ENCODE measurements at regions not wholly inside any gene's neighbourhood (a gene's known extent, or its start where the extent isn't known, plus 50 kb on each side); places are given as distances from the start of the nearest gene placed in this dataset.
"Not testable (repeated sequence)": the region's sequence is repeated elsewhere in the genome, so short reads cannot be mapped to it uniquely, and the experiment has no call there.

- DNase-seq (ENCODE audit: low read depth): no peak
Observed at GRCh38 chr12:69028941-69029729, 96.2 kb upstream of the CPM start.

GRCh38 chr12:69030321-69030720, 97.3 kb upstream of the CPM start:
- DNase-seq (ENCODE audit: low read depth): no peak

GRCh38 chr12:69036533-69036932, 103.6 kb upstream of the CPM start:
- DNase-seq (ENCODE audit: low read depth): no peak

- DNase-seq (ENCODE audit: low read depth): no peak
Observed at GRCh38 chr12:69036999-69037398, 104.0 kb upstream of the CPM start.

- peak; percentile 41 for DNase-seq (ENCODE audit: low read depth)
Observed at GRCh38 chr12:69039911-69040310, 106.9 kb upstream of the CPM start.

- DNase-seq (ENCODE audit: low read depth): no peak
Observed at GRCh38 chr12:69042557-69042956, 109.6 kb upstream of the CPM start.

- no peak for DNase-seq (ENCODE audit: low read depth)
Observed at GRCh38 chr12:69042970-69043369, 110.0 kb upstream of the CPM start.

GRCh38 chr12:69044887-69045286, 111.9 kb upstream of the CPM start:
- no peak for DNase-seq (ENCODE audit: low read depth)

GRCh38 chr12:69045430-69045829, 112.5 kb upstream of the CPM start:
- DNase-seq (ENCODE audit: low read depth): no peak

GRCh38 chr12:69046363-69046762, 113.4 kb upstream of the CPM start:
- DNase-seq (ENCODE audit: low read depth): peak; percentile 41

GRCh38 chr12:69046920-69047319, 113.9 kb upstream of the CPM start:
- DNase-seq (ENCODE audit: low read depth): no peak

GRCh38 chr12:69047990-69048389, 115.0 kb upstream of the CPM start:
- DNase-seq (ENCODE audit: low read depth): no peak

- not testable (repeated sequence) for DNase-seq (ENCODE audit: low read depth)
Observed at GRCh38 chr12:69049855-69050254, 116.9 kb upstream of the CPM start.

GRCh38 chr12:69052613-69053408, 119.8 kb upstream of the CPM start:
- peak; percentile 88 for DNase-seq (ENCODE audit: low read depth)

GRCh38 chr12:69054343-69055056, 121.5 kb upstream of the CPM start:
- DNase-seq (ENCODE audit: low read depth): no peak

- DNase-seq (ENCODE audit: low read depth): no peak
Observed at GRCh38 chr12:69055280-69055679, 122.3 kb upstream of the CPM start.

GRCh38 chr12:69055706-69056105, 122.7 kb upstream of the CPM start:
- DNase-seq (ENCODE audit: low read depth): no peak

- peak; percentile 67 for DNase-seq (ENCODE audit: low read depth)
Observed at GRCh38 chr12:69056743-69057515, 124.0 kb upstream of the CPM start.

GRCh38 chr12:69057742-69058141, 124.8 kb upstream of the CPM start:
- no peak for DNase-seq (ENCODE audit: low read depth)

- peak; percentile 88 for DNase-seq (ENCODE audit: low read depth)
Observed at GRCh38 chr12:69059465-69060457, 126.8 kb upstream of the CPM start.
